GM12865 (cell line): ENCODE measurements at regions not wholly inside any gene's neighbourhood (a gene's known extent, or its start where the extent isn't known, plus 50 kb on each side); places are given as distances from the start of the nearest gene placed in this dataset.

Experiments used
- DNase-seq: peaks from one replicate; pipeline ENCODE4 v3.0.0; 2010; ENCODE audit warnings: low read depth
- H3K4me3 ChIP-seq: 2 replicates; pipeline ENCODE4 v1.5.1; 2011; ENCODE audit warnings: mild to moderate bottlenecking, low read depth, low read length, control low read depth
- TF ChIP-seq, protein P1 (sequence below): IDR thresholded peaks from 2 replicates; pipeline ENCODE4 v1.5.1; 2011; ENCODE audit warnings: low read length, control low read depth, low read depth, inconsistent platforms; ENCODE audit not compliant: insufficient read depth; ENCODE audit errors: missing control alignments

DNA sequence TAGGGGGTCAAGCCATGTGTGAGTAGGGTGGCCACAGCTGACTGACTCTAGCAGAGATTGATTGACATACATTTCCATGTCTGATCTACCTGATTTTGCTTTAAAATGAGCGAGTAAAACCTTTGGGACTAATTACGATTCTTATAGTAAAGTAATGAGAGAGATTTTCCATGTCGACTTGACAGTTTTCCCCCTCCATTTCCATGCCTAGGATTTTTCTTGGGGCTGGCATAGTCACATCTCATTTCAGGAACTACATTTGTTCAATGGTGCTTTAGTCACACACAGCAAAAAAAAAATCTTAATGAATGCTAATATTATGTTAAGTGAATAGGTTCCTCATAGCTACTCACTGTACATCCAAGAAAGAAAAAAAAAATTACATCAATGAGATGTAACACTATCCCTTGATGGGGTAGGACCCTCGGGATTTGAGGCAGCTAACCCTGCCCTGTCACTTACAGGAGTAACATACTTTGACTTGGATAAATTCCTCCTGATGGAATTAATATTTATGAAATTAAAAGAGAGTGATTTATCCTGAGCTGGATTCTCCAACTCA is 690.9 kb downstream of the TDRD15 start:
- DNase-seq: no peak
- H3K4me3 ChIP-seq: no peak overlapping the region
- TF ChIP-seq, protein P1, sequence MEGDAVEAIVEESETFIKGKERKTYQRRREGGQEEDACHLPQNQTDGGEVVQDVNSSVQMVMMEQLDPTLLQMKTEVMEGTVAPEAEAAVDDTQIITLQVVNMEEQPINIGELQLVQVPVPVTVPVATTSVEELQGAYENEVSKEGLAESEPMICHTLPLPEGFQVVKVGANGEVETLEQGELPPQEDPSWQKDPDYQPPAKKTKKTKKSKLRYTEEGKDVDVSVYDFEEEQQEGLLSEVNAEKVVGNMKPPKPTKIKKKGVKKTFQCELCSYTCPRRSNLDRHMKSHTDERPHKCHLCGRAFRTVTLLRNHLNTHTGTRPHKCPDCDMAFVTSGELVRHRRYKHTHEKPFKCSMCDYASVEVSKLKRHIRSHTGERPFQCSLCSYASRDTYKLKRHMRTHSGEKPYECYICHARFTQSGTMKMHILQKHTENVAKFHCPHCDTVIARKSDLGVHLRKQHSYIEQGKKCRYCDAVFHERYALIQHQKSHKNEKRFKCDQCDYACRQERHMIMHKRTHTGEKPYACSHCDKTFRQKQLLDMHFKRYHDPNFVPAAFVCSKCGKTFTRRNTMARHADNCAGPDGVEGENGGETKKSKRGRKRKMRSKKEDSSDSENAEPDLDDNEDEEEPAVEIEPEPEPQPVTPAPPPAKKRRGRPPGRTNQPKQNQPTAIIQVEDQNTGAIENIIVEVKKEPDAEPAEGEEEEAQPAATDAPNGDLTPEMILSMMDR: no peak

DNA sequence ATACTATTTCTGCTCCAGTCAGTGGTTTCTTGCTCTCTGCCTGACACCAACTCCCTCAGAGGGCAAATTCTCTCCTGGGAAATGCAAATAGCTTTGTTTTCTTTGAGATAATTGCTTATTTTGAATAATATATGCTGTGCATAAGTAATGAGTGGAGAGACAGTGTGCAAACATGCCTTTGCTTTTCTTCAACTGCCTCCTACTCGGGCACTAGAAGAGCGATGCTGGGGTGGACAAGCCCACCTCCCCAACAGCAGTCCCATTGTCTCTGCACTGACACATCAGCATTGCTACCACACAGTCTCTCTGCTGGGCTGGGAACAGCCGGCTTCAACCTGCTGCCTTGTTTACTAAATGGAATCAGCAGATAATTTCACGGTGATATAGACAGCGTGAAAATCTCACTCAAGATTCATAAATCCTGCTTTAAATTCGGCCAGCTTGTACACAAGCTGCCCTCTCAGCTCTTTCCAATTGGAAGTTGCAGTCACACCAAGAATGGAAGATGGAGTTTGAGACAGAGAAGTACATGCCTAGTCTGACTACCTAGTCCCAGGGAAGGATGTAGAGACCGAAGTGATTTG is 694.5 kb downstream of the TDRD15 start:
- TF ChIP-seq, protein P1: no peak

GRCh38 chr2:21819454-21819853 is 695.7 kb downstream of the TDRD15 start:
- TF ChIP-seq, protein P1: no peak
- no peak for DNase-seq
- no peak overlapping the region for H3K4me3 ChIP-seq

More for the DNA sequence above, 694.5 kb downstream of the TDRD15 start:
- H3K4me3 ChIP-seq: no peak overlapping the region
- no peak for DNase-seq

GRCh38 chr2:21820271-21820670 is 696.5 kb downstream of the TDRD15 start:
- peak; percentile 15 for DNase-seq
- TF ChIP-seq, protein P1: no peak
- H3K4me3 ChIP-seq: no peak overlapping the region

GRCh38 chr2:21821672-21822227 is 698.0 kb downstream of the TDRD15 start:
- H3K4me3 ChIP-seq: no peak overlapping the region
- TF ChIP-seq, protein P1: no peak
- no peak for DNase-seq

DNA sequence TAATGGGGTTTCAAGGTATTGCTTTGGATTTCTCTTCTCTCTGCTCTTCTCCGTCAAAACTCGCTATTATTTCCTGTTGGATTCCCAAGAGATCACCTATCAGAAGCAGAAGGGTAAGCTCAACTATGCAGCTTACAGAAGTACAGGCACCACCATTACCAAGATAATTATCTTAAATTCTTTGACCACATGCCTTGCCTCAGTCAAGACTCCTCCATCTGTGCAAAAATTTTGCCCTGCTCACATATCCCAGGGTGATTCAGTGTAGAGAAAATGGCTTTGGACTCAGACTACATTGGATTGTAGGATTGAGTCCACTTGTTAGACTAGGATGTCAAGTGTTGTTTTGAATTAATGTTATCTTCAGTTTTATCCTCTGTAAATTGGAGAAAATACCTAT is 698.7 kb downstream of the TDRD15 start:
- no peak overlapping the region for H3K4me3 ChIP-seq
- TF ChIP-seq, protein P1: no peak
- DNase-seq: no peak
